GM12864 (cell line): ENCODE measurements at regions not wholly inside any gene's neighbourhood (a gene's known extent, or its start where the extent isn't known, plus 50 kb on each side); places are given as distances from the start of the nearest gene placed in this dataset.

Experiments used
- DNase-seq: peaks from one replicate; pipeline ENCODE4 v3.0.0-alpha.2; 2011; ENCODE audit warnings: low read depth
- H3K4me3 ChIP-seq: 2 replicates; pipeline ENCODE4 v1.5.1; 2011; ENCODE audit warnings: mild to moderate bottlenecking, low read depth, low read length, control low read depth
- CTCF ChIP-seq: IDR thresholded peaks from 2 replicates; pipeline ENCODE4 v1.5.1; 2011; ENCODE audit warnings: low read depth, mild to moderate bottlenecking, moderate library complexity, low read length, control low read depth, inconsistent platforms; ENCODE audit errors: missing control alignments

GRCh38 chr21:40938078-40938477 is 91.1 kb upstream of the DSCAM start:
- no peak for TF ChIP-seq CTCF
- DNase-seq = no peak
- no peak overlapping the region for H3K4me3 ChIP-seq

DNA sequence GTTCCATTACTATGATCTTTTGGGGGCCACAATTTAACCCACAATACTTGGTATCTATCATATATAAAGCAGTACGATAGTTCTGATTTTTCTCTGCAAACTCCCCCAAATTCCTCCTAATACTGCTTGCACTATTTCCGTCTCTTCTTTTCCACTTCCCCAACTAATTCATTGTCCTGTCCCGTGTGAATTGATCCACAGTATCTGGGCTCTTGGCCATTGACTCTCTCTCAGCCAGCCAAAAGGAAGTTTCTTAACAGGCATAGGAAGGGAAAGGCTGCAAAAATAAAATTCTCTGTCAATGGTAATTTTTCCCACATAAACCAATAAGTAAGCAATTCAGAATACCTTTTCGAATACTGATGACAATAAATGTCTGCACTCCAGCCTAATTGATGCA is 91.7 kb upstream of the DSCAM start:
- DNase-seq = no peak
- H3K4me3 ChIP-seq = no peak overlapping the region
- no peak for TF ChIP-seq CTCF

- no peak overlapping the region for H3K4me3 ChIP-seq
- DNase-seq = no peak
- no peak for TF ChIP-seq CTCF
Observed at GRCh38 chr21:40947713-40948112, 100.8 kb upstream of the DSCAM start.

DNA sequence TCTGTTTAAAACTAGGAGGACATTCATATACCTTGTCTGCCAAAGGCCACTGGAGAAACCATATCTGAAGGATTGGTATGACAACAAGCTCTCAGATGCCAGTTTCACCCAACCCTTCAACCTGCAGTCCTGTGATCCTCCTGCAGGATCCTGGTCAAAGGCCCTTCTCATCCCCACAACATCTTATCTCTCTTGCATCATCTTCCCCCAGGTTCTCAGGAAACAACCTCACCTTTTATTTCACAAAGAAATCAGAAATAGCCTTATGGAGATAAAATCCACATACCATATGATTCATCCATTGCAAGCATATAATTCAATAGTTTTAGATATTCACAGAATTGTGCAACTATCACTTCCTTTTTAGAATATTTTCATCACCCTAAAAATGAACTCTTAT is 104.0 kb upstream of the DSCAM start:
- DNase-seq = no peak
- no peak for TF ChIP-seq CTCF
- no peak overlapping the region for H3K4me3 ChIP-seq

DNA sequence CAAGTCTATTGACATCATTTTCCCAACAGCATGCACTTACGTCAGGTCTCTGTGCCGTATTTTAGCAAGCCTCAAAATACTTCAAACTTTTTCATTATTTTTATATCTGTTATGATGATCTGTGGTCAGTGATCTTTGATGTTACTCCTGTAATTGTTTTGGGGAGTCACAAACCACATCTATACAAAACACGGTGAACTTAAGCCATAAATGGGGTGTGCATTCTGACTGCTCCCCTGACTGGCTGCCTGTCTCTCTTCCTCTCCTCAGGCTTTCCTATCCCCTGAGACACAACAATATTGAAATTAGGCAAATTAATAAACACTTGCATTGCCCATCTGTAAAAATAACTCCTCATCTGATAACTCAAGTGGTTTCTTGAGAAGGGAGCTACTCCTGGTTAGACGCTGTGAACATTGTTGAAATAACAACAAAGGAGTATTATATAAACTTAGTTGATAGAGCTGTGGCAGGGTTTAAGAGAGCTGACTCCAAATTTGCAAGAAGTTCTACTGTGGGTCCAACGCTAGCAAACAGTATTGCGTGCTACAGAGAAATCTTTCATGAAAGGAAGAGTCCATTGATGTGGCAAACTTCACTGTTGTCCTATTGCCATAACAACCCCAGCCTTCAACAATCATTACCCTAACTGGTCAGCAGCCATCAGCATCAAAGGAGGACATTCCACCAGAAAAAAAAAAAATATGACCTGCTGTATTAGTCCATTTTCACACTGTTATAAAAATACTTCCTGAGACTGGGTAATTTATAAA is 105.8 kb upstream of the DSCAM start:
- DNase-seq = no peak
- H3K4me3 ChIP-seq = no peak overlapping the region
- TF ChIP-seq CTCF = no peak

DNA sequence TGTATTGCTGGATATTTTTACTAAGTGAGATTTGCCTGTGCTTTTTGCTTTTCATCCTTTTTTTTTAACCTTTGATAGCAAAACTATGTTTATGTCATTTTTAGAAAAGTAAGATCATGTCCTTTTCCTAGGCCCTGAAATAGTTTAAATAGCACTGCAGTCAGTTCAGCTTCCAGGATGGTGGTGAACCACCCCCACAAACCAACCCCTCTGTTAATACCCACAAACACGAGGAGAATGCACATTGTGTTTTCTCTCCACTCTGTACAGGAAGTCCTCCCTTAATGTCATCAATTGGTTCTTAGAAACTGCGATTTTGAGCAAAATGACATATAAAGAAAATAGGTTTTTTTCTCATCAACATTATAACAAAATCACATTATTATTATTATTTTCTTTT is 117.7 kb upstream of the DSCAM start:
- no peak for DNase-seq
- H3K4me3 ChIP-seq = no peak overlapping the region
- TF ChIP-seq CTCF = no peak

GRCh38 chr21:40967771-40968170 is 120.8 kb upstream of the DSCAM start:
- DNase-seq = no peak
- TF ChIP-seq CTCF = no peak

More at GRCh38 chr21:40967771-40968170, 120.8 kb upstream of the DSCAM start:
- H3K4me3 ChIP-seq = no peak overlapping the region
